Ureter (tissue), 1 donor: ENCODE measurements at regions not wholly inside any gene's neighbourhood (a gene's known extent, or its start where the extent isn't known, plus 50 kb on each side); places are given as distances from the start of the nearest gene placed in this dataset.

Experiments used
- DNase-seq: peaks from one replicate; pipeline ENCODE4 v3.0.0-alpha.2; 2020; ENCODE audit warnings: low spot score
- donor health status: DM: yes; HTN: yes; CAD: no.

DNA sequence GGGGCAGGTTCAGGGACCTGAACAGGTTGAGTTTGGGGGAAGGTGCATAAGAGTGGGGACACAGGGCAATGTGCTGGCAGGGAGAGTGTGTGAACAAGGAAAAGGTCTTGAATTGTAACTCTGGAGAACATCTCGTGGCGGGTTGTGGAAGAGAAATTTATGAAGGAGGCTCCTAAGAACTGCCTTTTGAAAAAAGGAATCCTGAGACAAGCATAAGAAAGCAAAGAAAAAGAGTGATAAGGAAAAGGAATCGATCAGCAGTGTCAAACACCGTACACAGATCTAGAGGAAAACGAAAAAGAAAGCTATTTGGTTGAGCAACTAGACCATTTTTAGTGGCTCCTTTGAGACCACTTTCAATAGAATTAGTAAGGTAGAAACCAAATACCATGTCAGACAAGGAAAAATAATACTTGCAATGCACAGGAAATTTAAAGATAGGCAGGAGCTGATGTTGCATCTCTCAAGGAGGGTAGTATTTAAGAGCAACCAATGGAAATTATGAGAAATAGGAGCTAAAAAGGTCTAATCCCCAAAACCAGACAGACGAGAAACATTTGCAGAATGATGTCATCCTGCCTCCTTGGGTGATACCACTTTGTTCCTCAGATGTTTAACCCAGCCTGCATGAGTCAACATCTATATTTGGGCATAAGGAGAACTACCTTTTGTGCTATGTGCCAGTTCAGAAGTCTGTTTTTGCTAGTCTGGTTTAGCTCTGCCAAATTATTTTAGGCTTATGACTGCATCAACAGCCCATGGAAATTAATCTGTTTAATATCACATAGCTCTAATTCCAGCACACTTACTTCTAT is 64.5 kb upstream of the STK38L start:
- DNase-seq = no peak

DNA sequence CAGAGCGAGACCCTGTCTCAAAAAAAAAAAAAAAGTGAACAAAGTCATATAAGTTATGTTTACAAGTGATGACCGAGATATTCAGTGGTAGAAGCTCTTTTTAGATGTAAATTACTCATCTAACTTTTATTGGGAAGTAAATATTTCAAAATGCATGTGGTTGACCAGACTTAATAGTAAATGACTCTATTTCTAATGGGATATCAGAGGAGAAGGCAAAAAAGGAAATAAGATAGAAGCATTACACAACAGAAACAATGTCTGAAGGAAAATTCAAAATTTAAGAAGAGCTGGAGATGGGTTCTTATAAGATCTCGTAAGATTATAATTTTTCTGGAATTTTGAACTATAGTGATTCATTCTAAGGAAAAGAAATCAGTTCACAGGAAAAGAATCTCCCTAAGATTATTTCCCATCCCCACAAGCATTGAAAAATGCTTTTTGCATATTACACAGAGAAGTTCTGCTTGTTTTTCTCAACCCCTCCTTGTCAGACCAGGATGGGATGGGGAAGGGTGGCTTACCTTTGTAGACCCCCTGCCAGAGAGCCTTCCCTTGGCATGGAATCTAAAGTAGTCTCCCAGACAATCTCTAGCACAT is 63.1 kb upstream of the STK38L start:
- DNase-seq = no peak

DNA sequence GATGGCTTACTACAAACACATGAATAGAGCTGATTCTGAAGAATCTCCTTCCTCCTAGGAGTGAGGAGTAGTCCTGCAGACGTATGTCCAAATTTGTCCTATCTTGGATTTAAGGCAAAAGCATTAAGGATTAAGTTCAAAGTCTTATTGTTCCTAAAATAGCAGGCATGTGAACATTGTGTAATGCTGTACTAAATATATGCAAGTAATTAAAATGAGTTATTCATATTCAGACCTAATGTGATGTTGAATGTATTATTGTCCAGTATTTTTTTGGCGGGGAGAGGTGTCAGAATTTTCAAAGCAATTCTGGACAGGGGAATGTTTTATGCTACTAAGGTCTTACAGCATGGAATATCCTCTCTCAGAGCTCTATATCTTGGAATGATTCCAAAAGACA is 60.7 kb upstream of the STK38L start:
- no peak for DNase-seq

DNA sequence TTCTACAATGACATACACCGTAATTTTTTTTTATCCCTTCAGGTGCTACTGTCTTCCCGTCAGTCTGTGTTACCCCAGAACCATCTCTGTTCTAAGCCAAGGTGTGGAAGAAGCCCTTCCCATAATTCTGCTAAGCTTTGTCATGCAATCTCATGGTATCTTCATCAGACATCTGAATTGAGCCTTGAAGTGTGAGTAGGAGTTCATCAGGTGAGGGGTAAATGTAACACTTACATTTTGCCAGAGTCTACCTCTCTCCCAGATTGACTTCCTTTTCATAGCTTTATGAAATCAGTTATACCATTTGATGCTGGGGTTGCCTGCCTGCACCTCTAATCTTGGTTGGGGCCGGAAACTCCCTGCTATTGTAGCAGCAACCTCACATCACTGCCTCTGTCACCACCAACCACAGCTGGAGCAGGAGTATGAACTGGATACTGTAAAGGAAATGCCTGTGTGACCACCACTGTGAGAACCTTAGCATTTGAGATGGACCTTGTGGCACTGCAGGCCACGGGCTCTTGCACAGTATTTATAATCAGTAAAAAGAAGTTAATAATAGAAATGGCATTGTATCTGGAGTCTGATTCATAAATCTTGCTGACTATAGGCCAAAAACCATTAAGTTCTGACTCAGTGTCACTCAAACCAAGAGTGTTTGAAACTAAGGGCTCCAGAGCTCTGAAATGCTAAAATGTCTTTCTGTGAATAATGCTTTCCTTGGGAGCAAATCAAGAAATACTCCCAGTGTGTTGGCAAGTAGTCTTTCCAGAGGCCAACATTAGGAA is 58.7 kb upstream of the STK38L start:
- DNase-seq = no peak

DNA sequence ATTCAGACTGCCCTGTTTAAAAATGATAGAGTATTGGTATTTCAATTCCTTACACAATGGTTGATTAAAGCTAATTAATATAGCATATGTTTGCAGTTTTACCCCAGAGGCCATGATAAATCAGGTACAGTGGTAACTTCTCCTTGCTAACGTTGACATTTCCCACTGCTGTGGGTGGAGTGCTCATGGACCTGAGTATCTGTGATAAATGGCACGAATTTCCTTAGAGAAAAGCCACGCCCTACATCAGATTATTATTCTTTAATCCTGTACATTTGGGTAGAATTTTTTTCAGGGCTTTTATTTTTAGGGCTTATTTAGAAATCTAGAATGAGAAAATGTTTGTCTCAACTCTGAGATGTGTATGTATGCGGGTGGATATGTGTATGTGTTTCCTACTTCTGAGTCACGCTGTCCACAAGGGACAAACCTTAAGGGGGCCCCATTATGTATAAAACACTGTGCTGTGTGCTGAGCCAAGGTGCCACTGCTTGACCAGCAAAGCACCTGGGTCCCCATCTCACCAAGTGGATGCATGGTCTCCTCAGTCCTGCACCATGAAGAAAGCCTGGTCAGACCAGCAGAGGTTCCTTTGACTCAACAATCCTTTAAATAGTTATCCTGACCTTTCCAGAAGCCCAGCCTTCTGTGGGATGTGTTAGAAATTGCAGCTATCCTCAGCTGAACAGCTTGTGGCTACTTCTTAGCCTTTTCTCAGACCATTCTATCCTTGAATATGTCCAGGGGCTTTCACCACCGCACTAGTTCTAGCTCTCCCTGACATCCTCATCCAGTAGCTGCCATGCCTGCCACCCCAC is 57.9 kb upstream of the STK38L start:
- DNase-seq = no peak

DNA sequence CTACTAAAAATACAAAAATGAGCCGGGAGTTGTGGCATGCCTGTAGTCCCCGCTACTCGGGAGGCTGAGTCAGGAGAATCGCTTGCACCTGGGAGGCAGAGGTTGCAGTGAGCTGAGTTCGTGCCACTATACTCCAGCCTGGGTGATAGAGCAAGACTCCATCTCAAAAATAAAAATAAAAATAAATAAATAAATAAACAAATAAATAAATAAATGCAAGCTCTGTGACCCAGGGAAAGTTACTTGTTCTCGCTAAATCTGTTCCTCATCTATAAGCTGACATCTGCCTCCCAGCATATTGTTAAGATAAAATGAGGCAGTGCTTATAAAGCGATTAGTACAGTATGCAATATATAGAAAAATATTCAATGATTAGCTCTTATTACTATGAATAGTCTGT is 56.4 kb upstream of the STK38L start:
- no peak for DNase-seq

DNA sequence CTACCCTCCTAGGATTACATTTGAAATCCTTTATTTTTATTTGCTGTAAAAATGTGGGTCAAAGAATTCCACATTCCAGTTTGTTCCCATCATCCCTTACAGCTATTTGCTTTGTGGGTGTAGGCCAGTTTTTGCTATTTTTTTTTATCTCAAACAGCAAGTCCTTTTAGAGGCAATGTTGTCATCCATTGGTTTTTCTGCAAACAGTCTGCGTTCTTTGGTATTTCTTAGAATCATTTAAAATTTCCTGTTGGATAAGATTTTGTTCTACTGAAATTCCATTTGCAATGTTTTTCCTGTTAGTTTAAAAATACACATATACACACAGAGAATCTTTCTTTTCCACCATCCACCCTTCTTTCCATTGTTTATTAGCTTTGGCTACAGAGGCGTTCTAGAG is 53.3 kb upstream of the STK38L start:
- no peak for DNase-seq

DNA sequence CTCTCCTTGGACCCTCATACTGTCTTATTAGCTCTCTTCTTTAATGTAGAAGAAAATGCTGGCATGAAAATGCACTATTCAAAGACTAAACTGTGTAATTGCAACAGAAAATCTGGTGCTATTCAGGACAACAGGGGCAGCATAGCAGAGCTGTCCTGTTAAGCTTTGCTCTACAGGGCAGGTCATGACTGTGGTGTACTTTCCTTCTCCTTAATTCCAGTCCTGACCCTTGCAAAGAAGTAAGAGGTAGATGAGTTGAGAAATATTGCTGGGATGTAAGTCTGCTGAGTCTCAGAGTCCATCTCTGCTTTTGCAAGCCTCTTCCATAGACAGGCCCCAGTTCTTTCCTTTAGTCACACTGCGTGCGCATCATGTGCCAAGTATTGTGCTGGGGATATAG is 52.6 kb upstream of the STK38L start:
- DNase-seq = no peak

DNA sequence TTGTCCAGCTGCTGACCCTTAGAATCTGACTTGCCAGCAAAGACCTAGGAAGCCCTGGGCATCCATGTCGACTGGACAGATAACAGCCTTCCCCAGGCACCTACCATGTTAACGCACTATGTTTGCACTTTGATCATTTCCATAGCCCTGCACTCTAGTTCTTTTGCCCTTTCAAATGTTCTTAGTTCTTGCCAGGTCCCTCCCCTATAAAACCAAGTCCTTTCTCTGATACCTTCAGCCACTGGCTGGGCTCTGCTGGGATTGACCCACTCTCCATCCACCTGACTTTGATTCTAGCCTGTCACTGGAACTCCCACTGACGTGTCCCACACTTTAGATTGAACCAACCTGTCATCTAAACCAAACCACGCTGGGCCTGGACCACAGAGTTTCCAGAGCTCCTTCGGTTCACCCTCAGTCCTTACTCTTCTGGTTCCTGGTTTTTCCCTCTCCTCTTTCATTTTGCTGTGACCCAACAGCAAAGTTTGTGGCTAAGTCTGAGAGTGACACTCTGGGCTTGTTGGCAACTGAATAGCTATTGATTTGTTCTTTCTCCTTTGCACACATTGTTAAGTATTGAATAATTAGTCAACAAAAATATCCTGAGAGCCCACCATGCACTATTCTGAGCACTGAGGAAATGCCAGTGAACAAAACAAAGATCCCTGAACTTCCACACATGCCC is 51.8 kb upstream of the STK38L start:
- no peak for DNase-seq

DNA sequence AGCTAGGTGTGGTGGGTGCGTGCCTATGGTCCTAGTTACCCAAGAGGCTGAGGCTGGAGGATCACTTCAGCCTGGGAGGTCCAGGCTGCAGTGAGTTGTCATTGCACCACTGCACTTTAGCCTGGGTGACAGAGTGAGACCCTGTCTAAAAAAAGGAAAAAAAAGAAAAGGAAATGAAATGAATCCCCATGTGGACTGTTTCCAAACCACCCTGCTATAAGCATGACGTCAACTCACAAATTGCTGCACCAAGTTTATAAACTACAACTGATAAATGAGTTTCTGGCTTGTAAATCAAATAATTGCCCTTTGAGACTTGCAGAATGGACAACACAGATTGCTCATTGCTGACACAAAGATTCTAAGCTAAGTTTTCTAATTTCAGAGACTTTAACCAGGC is 51.0 kb upstream of the STK38L start:
- no peak for DNase-seq

DNA sequence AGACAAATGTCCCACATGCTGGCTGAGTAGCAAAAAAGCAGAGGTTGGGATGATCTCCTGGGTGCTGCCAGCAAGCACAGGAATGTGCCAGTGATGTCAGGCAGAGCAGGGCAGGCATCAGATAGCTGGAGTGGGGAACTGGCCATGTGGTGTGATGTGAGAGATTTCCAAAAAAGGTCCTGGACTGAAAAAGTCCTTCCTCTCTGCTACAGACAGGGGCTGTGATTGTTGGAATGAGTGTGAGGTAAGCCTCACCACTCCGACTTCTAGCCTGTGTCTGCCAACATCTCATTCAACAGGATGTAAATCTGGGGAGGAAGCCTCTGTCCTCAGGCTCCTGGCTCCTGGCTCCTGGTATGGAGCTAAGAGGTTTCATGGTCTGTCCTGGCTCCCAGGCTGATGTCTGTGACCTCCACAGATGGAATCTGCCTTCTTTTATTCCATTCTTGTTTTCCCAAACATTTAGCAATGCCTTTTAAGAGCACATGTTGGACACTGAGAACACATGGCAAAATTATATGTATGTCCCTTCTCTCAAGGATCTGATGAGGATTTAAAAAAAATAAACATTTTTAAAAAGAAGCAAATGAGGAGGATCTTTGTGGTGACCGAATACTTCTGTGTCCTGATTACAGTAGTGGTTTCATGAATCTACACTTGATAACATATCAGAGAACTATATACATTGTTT is 50.1 kb upstream of the STK38L start:
- peak; percentile 65 for DNase-seq
